Adipocyte (in vitro differentiated cells): ENCODE measurements at regions not wholly inside any gene's neighbourhood (a gene's known extent, or its start where the extent isn't known, plus 50 kb on each side); places are given as distances from the start of the nearest gene placed in this dataset.

Experiments
- DNase-seq: peaks from one replicate; pipeline ENCODE4 v3.0.0-alpha.2; 2015; ENCODE audit warnings: low read depth
- H3K27me3 ChIP-seq: replicated peaks from 2 replicates; pipeline ENCODE4 v1.7.0; 2013; ENCODE audit warnings: mild to moderate bottlenecking, low read length, moderate library complexity; ENCODE audit not compliant: control insufficient read depth, insufficient read depth
- H3K36me3 ChIP-seq: 2 replicates; pipeline ENCODE4 v1.7.0; 2013; ENCODE audit warnings: low read length, mild to moderate bottlenecking, moderate library complexity; ENCODE audit not compliant: control insufficient read depth, insufficient read depth, severe bottlenecking
- H3K4me1 ChIP-seq: 2 replicates; pipeline ENCODE4 v1.7.0; 2013; ENCODE audit warnings: mild to moderate bottlenecking, low read length, moderate library complexity; ENCODE audit not compliant: control insufficient read depth, insufficient read depth
- H3K4me3 ChIP-seq: 2 replicates; pipeline ENCODE4 v1.7.0; 2013; ENCODE audit warnings: mild to moderate bottlenecking, low read length, moderate library complexity
- H3K9ac ChIP-seq: 2 replicates; pipeline ENCODE4 v1.7.0; 2013; ENCODE audit warnings: mild to moderate bottlenecking, low read length, moderate library complexity
- H3K9me3 ChIP-seq: 2 replicates; pipeline ENCODE4 v1.7.0; 2013; ENCODE audit warnings: mild to moderate bottlenecking, low read length, moderate library complexity; ENCODE audit not compliant: control insufficient read depth

DNA sequence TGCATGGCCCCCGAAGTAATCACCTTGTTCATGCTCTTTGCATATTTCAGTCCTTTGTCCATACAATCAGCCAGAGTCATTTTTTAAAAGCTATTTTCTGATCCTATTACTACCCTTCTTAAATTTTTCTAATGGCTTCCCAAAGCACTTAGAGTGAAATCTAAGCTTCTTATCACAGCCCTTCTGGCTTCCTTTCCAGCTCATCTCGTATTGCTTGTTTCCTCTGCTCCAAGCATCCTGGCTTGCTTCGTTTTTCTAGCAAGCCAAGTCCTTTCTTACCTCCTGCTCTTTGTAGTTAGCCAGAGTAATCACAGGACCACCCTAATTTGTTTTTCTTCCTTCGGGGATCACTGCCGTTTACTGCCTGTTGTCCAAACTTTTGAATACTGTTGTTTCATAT, 453.3 kb downstream of the KIF4B start:
- Histone ChIP-seq H3K9ac (no peak overlapping the region), H3K4me3 (no peak overlapping the region), H3K4me1 (no peaks in the 10 kb centered on the region), H3K27me3 (no peaks in the 10 kb centered on the region), H3K9me3 (peaks cover 4% of the 10 kb centered on the region), H3K36me3 (no peaks in the 10 kb centered on the region)
- no peak for DNase-seq

- Histone ChIP-seq H3K36me3 (no peaks in the 10 kb centered on the region), H3K4me1 (no peaks in the 10 kb centered on the region), H3K9ac (no peak overlapping the region), H3K27me3 (no peaks in the 10 kb centered on the region), H3K9me3 (peaks cover 6% of the 10 kb centered on the region), H3K4me3 (no peak overlapping the region)
- no peak for DNase-seq
Measured at GRCh38 chr5:155471027-155471426, 457.5 kb downstream of the KIF4B start.

DNA sequence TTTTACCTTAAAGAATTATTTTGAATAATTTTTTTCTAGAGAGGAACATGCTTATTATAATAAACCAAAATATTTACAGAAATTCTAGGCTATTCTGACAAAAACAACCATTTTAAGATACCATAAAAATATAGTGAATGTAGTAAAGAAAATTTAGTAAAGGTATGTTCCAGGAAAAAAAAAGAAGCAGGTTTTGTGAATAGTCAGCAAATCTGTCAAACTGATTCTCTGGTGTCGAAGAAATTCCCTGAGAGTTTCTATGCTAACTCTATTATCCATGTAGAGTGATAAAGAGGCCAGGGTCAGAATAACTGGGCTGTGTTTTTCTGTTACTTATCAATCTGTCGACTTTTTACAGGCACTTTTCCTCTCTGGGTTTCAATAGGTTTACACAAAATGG, 459.2 kb downstream of the KIF4B start:
- no peak overlapping the region for H3K9ac ChIP-seq
- DNase-seq, result no peak
- H3K9me3 ChIP-seq, result peaks cover 6% of the 10 kb centered on the region
- H3K4me3 ChIP-seq, result no peak overlapping the region
- no peaks in the 10 kb centered on the region for H3K36me3 ChIP-seq
- H3K27me3 ChIP-seq, result no peaks in the 10 kb centered on the region
- no peaks in the 10 kb centered on the region for H3K4me1 ChIP-seq

DNA sequence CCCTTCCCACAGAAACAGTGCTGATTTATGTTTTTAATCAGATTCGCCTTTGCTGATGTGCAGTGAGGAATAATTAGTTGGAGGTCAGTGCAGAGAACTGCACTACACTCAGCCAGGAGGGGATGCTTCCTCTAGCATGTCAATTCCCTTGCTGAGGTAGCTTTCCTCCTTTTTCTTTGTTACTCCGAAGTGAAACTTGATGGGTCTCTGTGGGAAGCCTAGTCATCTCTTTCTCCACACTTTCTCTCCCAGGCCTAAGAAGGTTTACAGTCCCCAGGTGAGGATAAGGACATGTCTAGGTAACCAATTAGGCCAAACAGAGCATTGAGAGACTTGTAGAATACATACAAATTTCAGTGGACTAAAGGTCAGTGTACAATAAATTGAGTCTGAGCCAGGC, 461.8 kb downstream of the KIF4B start:
- DNase-seq, result no peak
- H3K27me3 ChIP-seq, result no peaks in the 10 kb centered on the region
- H3K9me3 ChIP-seq, result peaks cover 6% of the 10 kb centered on the region
- H3K4me3 ChIP-seq, result no peak overlapping the region
- no peaks in the 10 kb centered on the region for H3K4me1 ChIP-seq
- H3K36me3 ChIP-seq, result no peaks in the 10 kb centered on the region
- no peak overlapping the region for H3K9ac ChIP-seq

- no peaks in the 10 kb centered on the region for H3K36me3 ChIP-seq
- no peak overlapping the region for H3K4me3 ChIP-seq
- no peaks in the 10 kb centered on the region for H3K27me3 ChIP-seq
- H3K9me3 ChIP-seq, result peaks cover 2% of the 10 kb centered on the region
- no peaks in the 10 kb centered on the region for H3K4me1 ChIP-seq
- no peak for DNase-seq
- H3K9ac ChIP-seq, result no peak overlapping the region
Measured at GRCh38 chr5:155480731-155481131, 467.2 kb downstream of the KIF4B start.

GRCh38 chr5:155481182-155481581, 467.6 kb downstream of the KIF4B start:
- Histone ChIP-seq H3K27me3 (no peaks in the 10 kb centered on the region), H3K36me3 (no peaks in the 10 kb centered on the region), H3K9ac (no peak overlapping the region), H3K4me1 (no peaks in the 10 kb centered on the region), H3K9me3 (no peaks in the 10 kb centered on the region), H3K4me3 (no peak overlapping the region)
- no peak for DNase-seq

GRCh38 chr5:155482428-155482827, 468.9 kb downstream of the KIF4B start:
- no peak overlapping the region for H3K4me3 ChIP-seq
- H3K4me1 ChIP-seq, result no peaks in the 10 kb centered on the region
- H3K9ac ChIP-seq, result no peak overlapping the region
- H3K9me3 ChIP-seq, result no peaks in the 10 kb centered on the region
- no peaks in the 10 kb centered on the region for H3K36me3 ChIP-seq
- no peak for DNase-seq
- H3K27me3 ChIP-seq, result no peaks in the 10 kb centered on the region

- no peak for DNase-seq
Measured at GRCh38 chr5:155485386-155485785, 471.8 kb downstream of the KIF4B start.

GRCh38 chr5:155489949-155490348, 476.4 kb downstream of the KIF4B start:
- Histone ChIP-seq H3K9me3 (no peaks in the 10 kb centered on the region), H3K27me3 (no peaks in the 10 kb centered on the region), H3K4me1 (no peaks in the 10 kb centered on the region), H3K4me3 (no peak overlapping the region), H3K9ac (no peak overlapping the region), H3K36me3 (no peaks in the 10 kb centered on the region)
- DNase-seq, result no peak

More at GRCh38 chr5:155485386-155485785, 471.8 kb downstream of the KIF4B start:
- Histone ChIP-seq H3K36me3 (no peaks in the 10 kb centered on the region), H3K4me1 (no peaks in the 10 kb centered on the region), H3K9me3 (no peaks in the 10 kb centered on the region), H3K9ac (no peak overlapping the region), H3K27me3 (no peaks in the 10 kb centered on the region), H3K4me3 (no peak overlapping the region)

- H3K27me3 ChIP-seq, result no peaks in the 10 kb centered on the region
- no peaks in the 10 kb centered on the region for H3K9me3 ChIP-seq
- H3K9ac ChIP-seq, result no peak overlapping the region
- no peaks in the 10 kb centered on the region for H3K4me1 ChIP-seq
- H3K4me3 ChIP-seq, result no peak overlapping the region
- DNase-seq, result no peak
- H3K36me3 ChIP-seq, result no peaks in the 10 kb centered on the region
Measured at GRCh38 chr5:155492191-155492590, 478.6 kb downstream of the KIF4B start.

DNA sequence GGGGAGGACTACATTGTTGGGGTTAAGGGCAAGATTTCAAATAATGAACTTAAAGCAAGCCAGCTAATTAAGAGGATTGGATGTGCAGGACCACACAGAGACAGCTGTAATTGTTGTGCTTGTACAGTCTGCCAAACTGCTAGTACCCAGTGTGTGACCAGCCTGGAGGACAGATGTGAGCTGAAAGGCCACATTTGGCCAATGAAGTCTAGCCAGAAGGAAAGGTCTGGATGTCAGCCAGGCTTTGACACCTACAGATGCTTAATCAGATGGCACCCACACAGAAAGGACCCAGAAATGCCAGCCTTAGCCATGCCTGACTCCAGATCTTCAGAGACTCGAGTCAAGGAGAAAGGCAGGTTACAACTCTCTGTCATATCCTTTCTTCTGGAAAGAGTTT, 491.1 kb downstream of the KIF4B start:
- Histone ChIP-seq H3K4me3 (no peak overlapping the region), H3K27me3 (no peaks in the 10 kb centered on the region), H3K9ac (no peak overlapping the region), H3K36me3 (no peaks in the 10 kb centered on the region), H3K9me3 (no peaks in the 10 kb centered on the region), H3K4me1 (no peaks in the 10 kb centered on the region)
- no peak for DNase-seq

DNA sequence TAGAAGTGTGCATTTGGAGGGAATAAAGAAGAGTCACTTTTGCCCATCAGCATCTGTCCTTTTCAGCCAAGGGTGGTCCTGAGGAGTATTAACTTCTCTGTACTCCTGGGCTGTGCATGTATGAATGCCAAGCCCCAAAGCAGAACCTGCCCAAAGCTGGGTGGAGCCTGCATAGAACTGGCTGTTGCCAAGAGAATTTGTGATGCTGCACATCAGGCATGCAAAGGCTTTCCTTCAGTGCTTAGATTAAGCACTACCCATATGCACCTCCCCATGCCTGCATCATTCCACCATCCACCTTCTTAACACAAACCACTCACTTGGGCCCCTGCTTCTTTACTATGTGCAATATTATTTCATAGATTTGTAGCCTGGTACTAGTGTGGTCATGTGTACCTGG, 493.8 kb downstream of the KIF4B start:
- H3K4me1 ChIP-seq, result no peaks in the 10 kb centered on the region
- no peak for DNase-seq
- no peak overlapping the region for H3K4me3 ChIP-seq
- no peaks in the 10 kb centered on the region for H3K9me3 ChIP-seq
- no peak overlapping the region for H3K9ac ChIP-seq
- no peaks in the 10 kb centered on the region for H3K36me3 ChIP-seq
- no peaks in the 10 kb centered on the region for H3K27me3 ChIP-seq
